ENCODE measurements at regions not wholly inside any gene's neighbourhood (a gene's known extent, or its start where the extent isn't known, plus 50 kb on each side); places are given as distances from the start of the nearest gene placed in this dataset.

DNA sequence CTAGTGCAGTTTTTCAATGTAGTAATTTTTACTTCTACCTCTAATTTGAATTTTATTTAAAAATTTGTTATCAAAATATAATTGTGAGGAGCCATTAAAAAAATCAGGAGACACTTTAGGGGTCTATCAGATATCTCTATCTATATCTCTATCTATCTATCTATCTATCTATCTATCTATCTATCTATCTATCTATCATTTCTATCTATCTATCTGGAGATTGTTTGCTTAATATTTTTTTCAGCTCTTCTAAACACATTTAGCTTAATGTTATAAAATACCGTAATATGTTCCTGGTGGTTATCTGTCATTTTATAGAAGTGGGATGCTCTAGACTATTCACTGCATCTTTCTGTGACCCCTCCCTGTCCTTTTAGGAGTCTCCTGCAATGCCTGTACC lies 193.7 kb upstream of the P2RY1 start:
- TF ChIP-seq, protein P1, sequence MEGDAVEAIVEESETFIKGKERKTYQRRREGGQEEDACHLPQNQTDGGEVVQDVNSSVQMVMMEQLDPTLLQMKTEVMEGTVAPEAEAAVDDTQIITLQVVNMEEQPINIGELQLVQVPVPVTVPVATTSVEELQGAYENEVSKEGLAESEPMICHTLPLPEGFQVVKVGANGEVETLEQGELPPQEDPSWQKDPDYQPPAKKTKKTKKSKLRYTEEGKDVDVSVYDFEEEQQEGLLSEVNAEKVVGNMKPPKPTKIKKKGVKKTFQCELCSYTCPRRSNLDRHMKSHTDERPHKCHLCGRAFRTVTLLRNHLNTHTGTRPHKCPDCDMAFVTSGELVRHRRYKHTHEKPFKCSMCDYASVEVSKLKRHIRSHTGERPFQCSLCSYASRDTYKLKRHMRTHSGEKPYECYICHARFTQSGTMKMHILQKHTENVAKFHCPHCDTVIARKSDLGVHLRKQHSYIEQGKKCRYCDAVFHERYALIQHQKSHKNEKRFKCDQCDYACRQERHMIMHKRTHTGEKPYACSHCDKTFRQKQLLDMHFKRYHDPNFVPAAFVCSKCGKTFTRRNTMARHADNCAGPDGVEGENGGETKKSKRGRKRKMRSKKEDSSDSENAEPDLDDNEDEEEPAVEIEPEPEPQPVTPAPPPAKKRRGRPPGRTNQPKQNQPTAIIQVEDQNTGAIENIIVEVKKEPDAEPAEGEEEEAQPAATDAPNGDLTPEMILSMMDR (IDR thresholded peaks at IDR 0.05; ENCODE audit: insufficient read depth, low read length, poor library complexity, severe bottlenecking): no peak
- TF ChIP-seq EZH2phosphoT487 (conservative IDR thresholded peaks at IDR 0.05; ENCODE audit: low read length): no peak

Measured in SU-DHL-6 (cell line).